HL-60 (cell line): ENCODE measurements at regions not wholly inside any gene's neighbourhood (a gene's known extent, or its start where the extent isn't known, plus 50 kb on each side); places are given as distances from the start of the nearest gene placed in this dataset.

Source experiments
- CTCF ChIP-seq: IDR thresholded peaks from one replicate; pipeline ENCODE4 v1.5.1; 2011; ENCODE audit warnings: low read length, control low read depth, inconsistent platforms; ENCODE audit not compliant: insufficient read depth
- TF ChIP-seq, protein P1 (sequence below): IDR thresholded peaks from 2 replicates; pipeline ENCODE4 v1.6.1; 2012; ENCODE audit warnings: low read depth; ENCODE audit not compliant: insufficient replicate concordance

DNA sequence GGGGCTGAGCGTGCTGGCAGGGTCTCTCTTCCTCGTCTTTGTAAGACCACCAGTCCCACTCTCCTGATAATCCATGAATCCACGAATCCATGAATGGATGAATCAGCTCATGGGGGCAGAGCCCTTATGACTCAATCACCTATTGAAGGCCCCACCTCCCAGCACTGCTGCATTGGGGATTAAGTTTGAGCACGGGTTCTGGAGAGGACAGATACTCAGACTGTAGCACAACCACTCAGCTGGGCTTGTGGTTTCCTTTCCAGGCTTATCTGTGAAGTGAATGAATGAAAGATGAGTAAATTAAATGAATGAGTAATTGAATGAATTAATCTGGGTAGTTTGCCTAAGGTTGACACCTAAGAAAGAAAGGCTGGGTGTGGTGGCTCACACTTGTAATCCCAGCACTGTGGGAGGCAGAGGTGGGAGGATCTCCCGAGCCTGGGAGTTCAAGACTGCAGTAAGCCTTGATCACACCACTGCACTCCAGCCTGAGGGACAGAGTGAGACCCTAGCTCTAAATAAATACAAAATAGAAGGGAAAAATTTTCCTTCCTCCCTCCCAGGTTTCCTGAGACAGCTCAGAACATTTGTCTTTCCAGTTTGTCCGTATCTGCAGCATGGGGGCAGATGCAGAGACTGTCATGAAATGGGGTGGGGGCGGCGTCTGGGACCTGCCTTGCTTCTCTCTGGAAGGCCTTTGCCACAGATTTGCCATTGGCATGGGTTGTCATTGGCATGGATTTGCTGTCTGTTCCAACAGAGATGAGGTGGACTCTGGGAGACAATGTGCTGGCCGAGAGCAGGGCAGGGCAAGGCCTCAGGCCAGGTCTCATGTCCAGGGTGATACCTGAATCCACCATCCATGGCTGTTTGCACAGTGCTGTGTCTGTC lies 187.7 kb upstream of the C1orf174 start:
- no peak for TF ChIP-seq CTCF
- TF ChIP-seq, protein P1, sequence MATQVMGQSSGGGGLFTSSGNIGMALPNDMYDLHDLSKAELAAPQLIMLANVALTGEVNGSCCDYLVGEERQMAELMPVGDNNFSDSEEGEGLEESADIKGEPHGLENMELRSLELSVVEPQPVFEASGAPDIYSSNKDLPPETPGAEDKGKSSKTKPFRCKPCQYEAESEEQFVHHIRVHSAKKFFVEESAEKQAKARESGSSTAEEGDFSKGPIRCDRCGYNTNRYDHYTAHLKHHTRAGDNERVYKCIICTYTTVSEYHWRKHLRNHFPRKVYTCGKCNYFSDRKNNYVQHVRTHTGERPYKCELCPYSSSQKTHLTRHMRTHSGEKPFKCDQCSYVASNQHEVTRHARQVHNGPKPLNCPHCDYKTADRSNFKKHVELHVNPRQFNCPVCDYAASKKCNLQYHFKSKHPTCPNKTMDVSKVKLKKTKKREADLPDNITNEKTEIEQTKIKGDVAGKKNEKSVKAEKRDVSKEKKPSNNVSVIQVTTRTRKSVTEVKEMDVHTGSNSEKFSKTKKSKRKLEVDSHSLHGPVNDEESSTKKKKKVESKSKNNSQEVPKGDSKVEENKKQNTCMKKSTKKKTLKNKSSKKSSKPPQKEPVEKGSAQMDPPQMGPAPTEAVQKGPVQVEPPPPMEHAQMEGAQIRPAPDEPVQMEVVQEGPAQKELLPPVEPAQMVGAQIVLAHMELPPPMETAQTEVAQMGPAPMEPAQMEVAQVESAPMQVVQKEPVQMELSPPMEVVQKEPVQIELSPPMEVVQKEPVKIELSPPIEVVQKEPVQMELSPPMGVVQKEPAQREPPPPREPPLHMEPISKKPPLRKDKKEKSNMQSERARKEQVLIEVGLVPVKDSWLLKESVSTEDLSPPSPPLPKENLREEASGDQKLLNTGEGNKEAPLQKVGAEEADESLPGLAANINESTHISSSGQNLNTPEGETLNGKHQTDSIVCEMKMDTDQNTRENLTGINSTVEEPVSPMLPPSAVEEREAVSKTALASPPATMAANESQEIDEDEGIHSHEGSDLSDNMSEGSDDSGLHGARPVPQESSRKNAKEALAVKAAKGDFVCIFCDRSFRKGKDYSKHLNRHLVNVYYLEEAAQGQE = no peak
